Cardiac muscle cell (in vitro differentiated cells and primary cell): ENCODE measurements at regions not wholly inside any gene's neighbourhood (a gene's known extent, or its start where the extent isn't known, plus 50 kb on each side); places are given as distances from the start of the nearest gene placed in this dataset.

Experiments used
- DNase-seq, 2 donors: peaks; one replicate each; pipeline versions ENCODE4 v3.0.0 to v3.0.0-alpha.2; 2010 to 2017; ENCODE audit warnings: low read depth in 1 of 2, low spot score in 1 of 2
- H3K27ac ChIP-seq: fragments of 200-600 bp; sonication (generic); 2 replicates; pipeline ENCODE4 v1.5.1; 2016
- H3K27me3 ChIP-seq: fragments of 200-600 bp; sonication (generic); 2 replicates; pipeline ENCODE4 v1.6.0; 2016; ENCODE audit warnings: control low read depth
- H3K36me3 ChIP-seq: fragments of 200-600 bp; sonication (generic); 2 replicates; pipeline ENCODE4 v1.5.1; 2016; ENCODE audit warnings: control low read depth
- H3K4me1 ChIP-seq: fragments of 200-600 bp; sonication (generic); 2 replicates; pipeline ENCODE4 v1.8.1; 2017; ENCODE audit warnings: low read depth, mild to moderate bottlenecking, mixed run types
- H3K4me3 ChIP-seq: fragments of 200-600 bp; sonication (generic); 2 replicates; pipeline ENCODE4 v1.5.1; 2016; ENCODE audit warnings: mild to moderate bottlenecking
- H3K9me3 ChIP-seq: fragments of 200-600 bp; sonication (generic); 2 replicates; pipeline ENCODE4 v1.5.1; 2017; ENCODE audit warnings: low read depth, mild to moderate bottlenecking, control low read depth
- TF ChIP-seq, protein P1 (sequence below): IDR thresholded peaks from 2 replicates; pipeline ENCODE4 v1.5.1; 2012; ENCODE audit warnings: low read depth, mild to moderate bottlenecking, low read length

DNA sequence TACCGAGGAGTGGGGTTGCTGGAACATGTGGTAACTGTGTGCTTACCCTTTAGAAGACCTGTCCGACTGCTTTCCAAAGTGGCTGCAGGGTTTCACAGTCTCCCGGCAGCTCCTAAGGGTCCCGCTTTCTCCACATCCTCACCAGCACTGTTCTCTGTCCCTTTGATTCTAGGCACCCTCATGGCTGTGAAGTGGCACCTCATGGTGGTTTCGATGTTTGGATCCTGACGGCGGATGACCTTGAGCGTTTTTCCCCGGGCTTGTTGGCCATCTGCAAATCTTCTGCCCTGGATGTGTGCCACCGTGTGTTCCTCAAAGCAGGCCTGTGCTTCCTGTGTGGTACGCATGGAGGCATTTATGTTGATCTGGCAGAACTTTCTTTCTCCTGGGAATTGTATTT is 292.5 kb upstream of the HDAC4 start:
- TF ChIP-seq, protein P1, sequence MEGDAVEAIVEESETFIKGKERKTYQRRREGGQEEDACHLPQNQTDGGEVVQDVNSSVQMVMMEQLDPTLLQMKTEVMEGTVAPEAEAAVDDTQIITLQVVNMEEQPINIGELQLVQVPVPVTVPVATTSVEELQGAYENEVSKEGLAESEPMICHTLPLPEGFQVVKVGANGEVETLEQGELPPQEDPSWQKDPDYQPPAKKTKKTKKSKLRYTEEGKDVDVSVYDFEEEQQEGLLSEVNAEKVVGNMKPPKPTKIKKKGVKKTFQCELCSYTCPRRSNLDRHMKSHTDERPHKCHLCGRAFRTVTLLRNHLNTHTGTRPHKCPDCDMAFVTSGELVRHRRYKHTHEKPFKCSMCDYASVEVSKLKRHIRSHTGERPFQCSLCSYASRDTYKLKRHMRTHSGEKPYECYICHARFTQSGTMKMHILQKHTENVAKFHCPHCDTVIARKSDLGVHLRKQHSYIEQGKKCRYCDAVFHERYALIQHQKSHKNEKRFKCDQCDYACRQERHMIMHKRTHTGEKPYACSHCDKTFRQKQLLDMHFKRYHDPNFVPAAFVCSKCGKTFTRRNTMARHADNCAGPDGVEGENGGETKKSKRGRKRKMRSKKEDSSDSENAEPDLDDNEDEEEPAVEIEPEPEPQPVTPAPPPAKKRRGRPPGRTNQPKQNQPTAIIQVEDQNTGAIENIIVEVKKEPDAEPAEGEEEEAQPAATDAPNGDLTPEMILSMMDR = no peak
- no peak for DNase-seq

DNA sequence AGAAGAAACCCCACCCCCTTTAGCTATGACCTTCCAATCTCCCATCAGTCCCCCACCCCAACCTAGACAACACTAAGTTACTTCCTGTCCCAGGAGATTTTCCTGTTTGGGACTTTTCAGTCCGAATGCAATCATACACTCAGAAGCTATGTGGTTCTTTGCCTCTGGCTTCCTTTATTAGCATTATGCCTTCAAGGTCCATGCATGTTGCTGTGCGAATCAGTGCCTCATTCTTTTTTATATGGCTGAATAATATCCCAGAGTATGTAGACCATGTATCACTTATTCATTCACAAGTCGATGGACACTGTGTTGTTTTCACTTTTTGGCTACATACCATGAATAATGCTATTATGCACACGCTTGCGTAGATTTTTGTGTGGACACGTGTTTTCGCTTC is 292.1 kb upstream of the HDAC4 start:
- H3K4me1 ChIP-seq = no peaks in the 10 kb centered on the region
- H3K27me3 ChIP-seq = no peaks in the 10 kb centered on the region
- H3K9me3 ChIP-seq = no peaks in the 10 kb centered on the region
- H3K27ac ChIP-seq = no peak overlapping the region
- no peak overlapping the region for H3K4me3 ChIP-seq
- TF ChIP-seq, protein P1 = no peak
- no peaks in the 10 kb centered on the region for H3K36me3 ChIP-seq
- no peak for DNase-seq

More for the DNA sequence above, 292.5 kb upstream of the HDAC4 start:
- Histone ChIP-seq H3K27me3 (no peaks in the 10 kb centered on the region), H3K4me1 (no peaks in the 10 kb centered on the region), H3K36me3 (no peaks in the 10 kb centered on the region), H3K27ac (no peak overlapping the region), H3K9me3 (no peaks in the 10 kb centered on the region), H3K4me3 (no peak overlapping the region)

DNA sequence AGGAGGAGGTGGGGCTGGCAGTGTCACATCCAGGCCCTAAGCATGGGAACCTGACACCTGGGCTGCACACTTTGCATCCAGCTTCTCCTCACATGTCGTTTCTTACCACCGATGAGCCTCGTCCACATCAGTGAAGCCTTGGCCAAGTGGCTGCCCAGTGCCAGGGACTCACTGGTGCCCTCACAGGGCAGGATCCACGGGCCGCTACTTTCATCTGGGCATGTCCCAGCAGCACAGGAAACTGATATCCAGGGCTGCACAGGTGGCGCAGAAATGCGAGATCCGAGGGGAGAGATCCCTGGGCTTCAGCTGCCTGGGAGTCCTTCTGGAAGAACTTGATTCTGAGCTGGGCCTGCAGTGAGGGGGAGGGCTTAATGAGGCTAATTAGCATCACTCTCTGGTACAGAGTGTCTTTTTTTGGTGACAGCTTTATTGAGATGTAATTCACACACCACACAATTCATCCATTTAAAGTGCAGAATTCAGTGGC is 291.6 kb upstream of the HDAC4 start:
- no peak for DNase-seq
- no peak overlapping the region for H3K4me3 ChIP-seq
- no peaks in the 10 kb centered on the region for H3K9me3 ChIP-seq
- TF ChIP-seq, protein P1 = no peak
- no peaks in the 10 kb centered on the region for H3K27me3 ChIP-seq
- H3K27ac ChIP-seq = no peak overlapping the region
- H3K36me3 ChIP-seq = no peaks in the 10 kb centered on the region
- no peaks in the 10 kb centered on the region for H3K4me1 ChIP-seq

DNA sequence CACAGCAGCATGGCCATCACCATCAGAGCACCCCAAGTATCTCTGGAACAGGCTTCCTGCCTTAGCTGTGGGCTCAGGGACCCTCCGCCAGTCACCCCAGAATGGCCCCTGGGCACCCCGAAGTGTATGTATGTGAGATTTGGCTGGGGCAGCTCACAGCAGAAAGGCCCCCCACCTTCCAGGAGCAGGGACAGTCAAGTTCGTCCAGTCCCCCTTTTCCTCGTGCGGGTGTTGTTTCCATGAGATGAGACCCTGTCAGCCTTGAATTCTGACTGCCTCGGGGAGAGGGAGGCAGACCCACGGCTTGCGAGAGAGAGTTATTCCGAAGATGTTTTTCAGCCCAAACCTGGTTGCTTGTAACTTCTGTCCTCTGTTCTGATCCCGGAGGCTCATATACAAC is 290.9 kb upstream of the HDAC4 start:
- no peak overlapping the region for H3K27ac ChIP-seq
- TF ChIP-seq, protein P1 = no peak
- H3K4me1 ChIP-seq = no peaks in the 10 kb centered on the region
- no peaks in the 10 kb centered on the region for H3K36me3 ChIP-seq
- H3K4me3 ChIP-seq = no peak overlapping the region
- DNase-seq = no peak
- H3K27me3 ChIP-seq = no peaks in the 10 kb centered on the region
- no peaks in the 10 kb centered on the region for H3K9me3 ChIP-seq

DNA sequence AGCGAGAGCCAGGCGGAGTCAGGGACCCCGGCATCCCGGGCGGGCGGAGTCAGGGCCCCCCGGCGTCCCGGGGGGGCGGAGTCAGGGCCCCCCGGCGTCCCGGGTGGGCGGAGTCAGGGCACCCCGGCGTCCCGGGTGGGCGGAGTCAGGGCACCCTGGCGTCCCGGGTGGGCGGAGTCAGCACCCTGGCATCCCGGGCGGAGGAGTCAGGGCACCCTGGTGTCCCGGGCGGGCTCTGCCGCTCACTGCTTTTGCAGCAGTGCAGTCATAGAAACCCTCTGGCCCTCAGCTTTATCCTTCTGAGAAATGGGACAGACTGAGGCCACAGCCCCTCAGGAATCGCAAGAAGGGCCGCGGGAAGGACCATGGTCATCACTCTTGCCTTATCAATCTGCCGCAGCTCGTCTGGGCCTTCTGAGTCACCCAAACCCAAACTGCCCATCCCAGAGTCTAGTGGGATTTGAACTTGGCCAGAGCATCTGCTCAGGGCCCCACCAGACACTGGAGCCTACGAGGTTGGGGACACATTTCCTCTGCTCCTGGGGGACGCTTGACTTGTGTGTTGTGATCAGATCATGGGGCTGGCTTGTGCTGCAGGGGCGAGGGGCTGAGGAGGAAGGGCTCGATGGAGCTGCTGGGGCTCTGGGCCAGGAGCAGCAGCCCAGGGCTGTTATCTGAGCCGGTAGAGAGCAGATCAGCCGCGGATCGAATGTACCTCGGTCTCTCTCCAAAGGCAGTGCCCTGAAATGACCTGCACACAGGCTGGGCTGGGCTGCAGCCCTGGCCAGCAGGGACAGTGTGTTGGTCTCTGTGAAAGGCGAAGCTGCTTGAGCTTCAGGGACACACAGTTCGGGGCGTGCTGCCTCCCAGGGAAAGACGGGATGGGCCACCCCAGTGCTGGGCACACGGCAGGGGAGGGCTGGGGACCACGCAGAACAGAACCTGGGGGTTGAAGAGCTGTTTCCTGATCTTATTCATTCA is 290.1 kb upstream of the HDAC4 start:
- TF ChIP-seq, protein P1 = no peak
- Histone ChIP-seq H3K27me3 (no peaks in the 10 kb centered on the region), H3K4me1 (no peaks in the 10 kb centered on the region), H3K36me3 (no peaks in the 10 kb centered on the region), H3K27ac (no peak overlapping the region), H3K4me3 (no peak overlapping the region), H3K9me3 (no peaks in the 10 kb centered on the region)
- no peak for DNase-seq
